ENCODE measurements at regions not wholly inside any gene's neighbourhood (a gene's known extent, or its start where the extent isn't known, plus 50 kb on each side); places are given as distances from the start of the nearest gene placed in this dataset.

GRCh38 chr10:43802988-43803696, 154.5 kb upstream of the ZNF32 start:
- H4K20me1 ChIP-seq (ENCODE audit: insufficient read depth) = no peaks in the 10 kb centered on the region
- H3K4me2 ChIP-seq = no peak overlapping the region
- no peaks in the 10 kb centered on the region for H3K9me3 ChIP-seq
- no peak overlapping the region for H3K4me3 ChIP-seq (ENCODE audit: low read depth in 2 of 2, low read length in 1 of 2)
- TF ChIP-seq FOXM1 (IDR thresholded peaks at IDR 0.05; ENCODE audit: low read depth) (no peak), RXRA (IDR thresholded peaks at IDR 0.05; ENCODE audit: borderline replicate concordance, low read depth) (no peak), USF1 (IDR thresholded peaks at IDR 0.05; ENCODE audit: borderline replicate concordance, low read depth) (no peak), FOXJ3 (CRISPR knock-in tag; IDR thresholded peaks at IDR 0.05) (no peak), MAX (IDR thresholded peaks at IDR 0.05; ENCODE audit: low read depth) (no peak), GATA2 (CRISPR knock-in tag; IDR thresholded peaks at IDR 0.05) (no peak), NFIC (IDR thresholded peaks at IDR 0.05; ENCODE audit: borderline replicate concordance) (no peak), MEF2A (IDR thresholded peaks at IDR 0.05; ENCODE audit: borderline replicate concordance, low read depth) (no peak), REST (IDR thresholded peaks at IDR 0.05; ENCODE audit: low read depth, low read length) (no peak), YY1 (IDR thresholded peaks at IDR 0.05; ENCODE audit: low read depth) (no peak), SIN3A (IDR thresholded peaks at IDR 0.05; ENCODE audit: borderline replicate concordance, low read depth, low read length) (no peak), USF2 (IDR thresholded peaks at IDR 0.05; ENCODE audit: borderline replicate concordance, low read depth, low read length) (no peak), TAF1 (IDR thresholded peaks at IDR 0.05; ENCODE audit: borderline replicate concordance, low read depth, low read length) (no peak), RCOR1 (IDR thresholded peaks at IDR 0.05; ENCODE audit: low read length) (no peak), JUND (IDR thresholded peaks at IDR 0.05) (no peak), GABPA (IDR thresholded peaks at IDR 0.05; ENCODE audit: low read depth) (no peak), IRF3 (IDR thresholded peaks at IDR 0.05; ENCODE audit: low read depth, low read length) (no peak)
- H3K36me3 ChIP-seq (replicated peaks in 1 of 2; ENCODE audit: control insufficient read depth in 1 of 2, insufficient read depth in 2 of 2, low read length in 1 of 2) = no peaks in the 10 kb centered on the region
- no peak overlapping the region for H2AFZ ChIP-seq (ENCODE audit: low read depth)
- H3F3A ChIP-seq (replicated peaks; ENCODE audit: insufficient read depth) = peaks cover 5% of the 10 kb centered on the region
- CTCF ChIA-PET = no interaction called here
- no peak overlapping the region for H3K27ac ChIP-seq (ENCODE audit: low read depth in 2 of 2, low read length in 1 of 2)
- H3K27me3 ChIP-seq (ENCODE audit: insufficient read depth) = no peaks in the 10 kb centered on the region
- H3K79me2 ChIP-seq (ENCODE audit: insufficient read depth) = no peaks in the 10 kb centered on the region
- POLR2A ChIA-PET = interaction anchor here (0.6 kb wide), 1 partner anchor 61 kb away, joined by 3 read pairs; no protein-coding TSS in a partner anchor
- whole genome bisulfite sequencing (ENCODE audit: low lambda C conversion rate) = 45% methylated on average over 5 of the region's 6 CpGs
- DNase-seq = no peak
- H3K4me1 ChIP-seq (ENCODE audit: control insufficient read depth in 1 of 2, insufficient read depth in 2 of 2, low read depth in 1 of 2, low read length in 1 of 2) = peaks cover 0 to 3% of the 10 kb centered on the region in 2 experiments; a peak in 1 of 4 replicates
- no peaks in the 10 kb centered on the region for H3K9me2 ChIP-seq
- H3K9ac ChIP-seq = no peak overlapping the region
